Glutamatergic neuron (in vitro differentiated cells): ENCODE measurements at regions not wholly inside any gene's neighbourhood (a gene's known extent, or its start where the extent isn't known, plus 50 kb on each side); places are given as distances from the start of the nearest gene placed in this dataset.
"Not testable (repeated sequence)": the region's sequence is repeated elsewhere in the genome, so short reads cannot be mapped to it uniquely, and the experiment has no call there.

ENCODE experiments used
- DNase-seq: peaks from one replicate; pipeline ENCODE4 v3.0.0; 2022
- H3K27ac Mint-ChIP-seq: one replicate; pipeline ENCODE4 v1.8.0; 2020; ENCODE audit warnings: mild to moderate bottlenecking, mixed read lengths, inconsistent platforms; ENCODE audit not compliant: unreplicated experiment
- H3K27me3 Mint-ChIP-seq: one replicate; pipeline ENCODE4 v1.8.0; 2020; ENCODE audit warnings: mild to moderate bottlenecking, moderate library complexity, mixed read lengths, inconsistent platforms; ENCODE audit not compliant: unreplicated experiment
- H3K36me3 Mint-ChIP-seq: one replicate; pipeline ENCODE4 v1.8.0; 2020; ENCODE audit warnings: mild to moderate bottlenecking, mixed read lengths, inconsistent platforms; ENCODE audit not compliant: unreplicated experiment
- H3K4me1 Mint-ChIP-seq: one replicate; pipeline ENCODE4 v1.8.0; 2020; ENCODE audit warnings: mild to moderate bottlenecking, low read depth, mixed read lengths, inconsistent platforms; ENCODE audit not compliant: unreplicated experiment
- H3K4me3 Mint-ChIP-seq: one replicate; pipeline ENCODE4 v1.8.0; 2020; ENCODE audit warnings: mild to moderate bottlenecking, mixed read lengths, inconsistent platforms; ENCODE audit not compliant: unreplicated experiment
- H3K9me3 Mint-ChIP-seq: one replicate; pipeline ENCODE4 v1.8.0; 2020; ENCODE audit warnings: mild to moderate bottlenecking, moderate library complexity, mixed read lengths, inconsistent platforms; ENCODE audit not compliant: unreplicated experiment
- TF ChIP-seq, protein P1 (sequence below): fragments of 200-600 bp; sonication (generic); IDR thresholded peaks from one replicate; pipeline ENCODE4 v1.5.0; 2021; ENCODE audit not compliant: partially characterized antibody, unreplicated experiment

GRCh38 chr13:19083340-19083739 is 98.3 kb downstream of the TUBA3C start:
- Mint-ChIP-seq H3K36me3 (peaks cover 14% of the 10 kb centered on the region), H3K9me3 (peaks cover 37% of the 10 kb centered on the region), H3K27ac (no peak overlapping the region), H3K4me1 (no peaks in the 10 kb centered on the region), H3K4me3 (no peak overlapping the region), H3K27me3 (peaks cover 6% of the 10 kb centered on the region)
- no peak for DNase-seq
- TF ChIP-seq, protein P1, sequence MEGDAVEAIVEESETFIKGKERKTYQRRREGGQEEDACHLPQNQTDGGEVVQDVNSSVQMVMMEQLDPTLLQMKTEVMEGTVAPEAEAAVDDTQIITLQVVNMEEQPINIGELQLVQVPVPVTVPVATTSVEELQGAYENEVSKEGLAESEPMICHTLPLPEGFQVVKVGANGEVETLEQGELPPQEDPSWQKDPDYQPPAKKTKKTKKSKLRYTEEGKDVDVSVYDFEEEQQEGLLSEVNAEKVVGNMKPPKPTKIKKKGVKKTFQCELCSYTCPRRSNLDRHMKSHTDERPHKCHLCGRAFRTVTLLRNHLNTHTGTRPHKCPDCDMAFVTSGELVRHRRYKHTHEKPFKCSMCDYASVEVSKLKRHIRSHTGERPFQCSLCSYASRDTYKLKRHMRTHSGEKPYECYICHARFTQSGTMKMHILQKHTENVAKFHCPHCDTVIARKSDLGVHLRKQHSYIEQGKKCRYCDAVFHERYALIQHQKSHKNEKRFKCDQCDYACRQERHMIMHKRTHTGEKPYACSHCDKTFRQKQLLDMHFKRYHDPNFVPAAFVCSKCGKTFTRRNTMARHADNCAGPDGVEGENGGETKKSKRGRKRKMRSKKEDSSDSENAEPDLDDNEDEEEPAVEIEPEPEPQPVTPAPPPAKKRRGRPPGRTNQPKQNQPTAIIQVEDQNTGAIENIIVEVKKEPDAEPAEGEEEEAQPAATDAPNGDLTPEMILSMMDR = no peak

DNA sequence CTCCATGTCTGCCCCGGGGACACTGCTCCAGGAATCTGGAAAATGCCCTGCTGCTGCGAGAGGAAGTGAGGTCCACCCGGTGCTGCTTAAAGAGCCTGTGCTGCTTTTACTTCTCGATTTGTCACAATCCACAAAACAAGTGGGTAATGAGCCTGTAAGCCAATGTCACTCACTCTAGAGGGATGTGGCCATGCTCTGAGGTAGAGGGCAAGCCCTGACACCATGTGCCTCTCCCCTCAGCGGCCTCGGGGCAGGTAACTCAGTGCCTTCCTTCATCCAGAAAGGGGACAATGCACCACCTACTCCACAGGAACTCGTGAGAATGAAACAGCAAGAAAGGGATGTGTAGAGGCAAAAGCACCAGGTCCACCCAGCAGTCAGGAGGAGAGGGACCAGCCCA is 106.2 kb downstream of the TUBA3C start:
- TF ChIP-seq, protein P1 = no peak
- Mint-ChIP-seq H3K9me3 (peaks cover 20% of the 10 kb centered on the region), H3K27me3 (peaks cover 3% of the 10 kb centered on the region), H3K4me3 (no peak overlapping the region), H3K27ac (no peak overlapping the region), H3K4me1 (no peaks in the 10 kb centered on the region), H3K36me3 (peaks cover 6% of the 10 kb centered on the region)
- DNase-seq = no peak

GRCh38 chr13:19074519-19074918 is 107.1 kb downstream of the TUBA3C start:
- no peak for DNase-seq
- peaks cover 12% of the 10 kb centered on the region for H3K36me3 Mint-ChIP-seq
- H3K4me3 Mint-ChIP-seq = no peak overlapping the region
- H3K27ac Mint-ChIP-seq = peak overlapping the region; percentile 20
- TF ChIP-seq, protein P1 = no peak
- H3K9me3 Mint-ChIP-seq = peaks cover 24% of the 10 kb centered on the region
- H3K27me3 Mint-ChIP-seq = peaks cover 6% of the 10 kb centered on the region
- H3K4me1 Mint-ChIP-seq = no peaks in the 10 kb centered on the region

DNA sequence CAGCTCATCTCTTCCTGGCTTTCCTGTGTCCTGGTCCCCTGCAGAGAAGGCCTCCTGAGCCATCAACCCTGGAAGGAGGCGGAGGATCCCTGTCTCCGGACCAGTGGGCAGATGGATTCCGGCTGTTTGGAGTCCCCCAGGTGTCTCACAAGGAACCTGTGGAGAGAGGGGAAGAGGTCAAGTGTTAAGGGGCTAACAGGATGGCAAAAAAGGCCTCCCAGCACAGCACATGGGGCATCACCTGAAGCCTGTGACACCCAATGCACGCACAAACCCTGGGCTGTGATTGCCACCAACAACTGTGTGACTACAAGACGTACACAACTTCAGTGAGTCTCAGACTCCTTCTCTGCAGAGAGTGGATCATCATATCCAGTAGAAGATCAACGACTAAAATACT is 107.5 kb downstream of the TUBA3C start:
- H3K27me3 Mint-ChIP-seq, H3K4me1 Mint-ChIP-seq, DNase-seq, H3K4me3 Mint-ChIP-seq, H3K27ac Mint-ChIP-seq: not testable (repeated sequence)
- H3K9me3 Mint-ChIP-seq = peaks cover 22% of the 10 kb centered on the region
- H3K36me3 Mint-ChIP-seq = peaks cover 14% of the 10 kb centered on the region

DNA sequence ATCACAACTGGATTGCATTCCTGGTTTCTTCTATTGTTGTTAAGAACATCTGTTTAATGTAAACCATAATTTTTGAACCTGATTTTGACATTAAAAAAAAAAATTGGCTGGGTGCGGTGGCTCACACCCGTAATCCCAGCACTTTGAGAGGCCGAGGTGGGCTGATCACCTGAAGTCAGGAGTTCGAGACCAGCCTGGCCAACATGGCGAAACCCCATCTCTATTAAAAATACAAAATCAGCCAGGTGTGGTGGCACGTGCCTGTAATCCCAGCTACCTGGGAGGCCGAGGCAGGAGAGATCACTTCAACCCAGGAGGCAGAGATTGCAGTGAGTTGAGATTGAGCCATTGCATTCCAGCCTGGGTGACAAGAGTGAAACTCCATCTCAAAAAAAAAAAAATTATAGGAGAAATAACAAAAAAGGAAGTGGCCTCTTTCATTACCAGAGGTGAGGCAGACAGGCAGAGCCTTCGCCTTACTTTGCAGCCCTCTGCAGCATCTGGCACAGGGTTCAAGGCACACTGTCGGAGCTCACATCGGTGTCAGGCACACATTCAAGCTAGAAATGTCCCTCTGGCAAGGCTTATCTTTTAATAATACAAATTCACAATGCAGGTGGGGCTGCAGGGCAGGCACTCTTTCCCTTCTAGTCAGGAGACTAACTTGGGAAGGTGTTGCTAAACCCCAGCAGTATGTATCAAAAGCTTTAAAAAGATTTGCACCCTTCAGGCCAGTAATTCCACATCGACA is 108.5 kb downstream of the TUBA3C start:
- peaks cover 20% of the 10 kb centered on the region for H3K9me3 Mint-ChIP-seq
- not testable (repeated sequence) for H3K4me1 Mint-ChIP-seq
- peaks cover 14% of the 10 kb centered on the region for H3K36me3 Mint-ChIP-seq

DNA sequence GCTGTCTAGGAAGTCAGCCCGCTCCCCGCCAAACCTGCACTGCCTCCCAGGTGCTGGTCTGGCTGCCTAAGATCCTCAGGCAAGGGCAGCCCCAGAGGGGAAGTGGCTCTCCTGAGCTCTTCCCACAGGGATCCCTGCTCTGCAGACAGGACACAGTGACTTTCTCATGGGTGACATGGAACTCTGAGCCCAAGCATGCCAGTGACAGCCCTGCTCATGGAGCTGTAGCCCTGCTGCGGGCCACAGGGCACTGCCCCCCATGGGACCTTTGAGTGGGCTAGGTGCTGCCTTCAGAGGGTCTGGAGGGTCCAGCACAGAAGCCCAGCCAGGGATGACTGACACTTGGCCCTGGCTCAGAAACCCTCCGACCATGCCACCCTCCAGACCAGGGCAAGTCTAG is 109.1 kb downstream of the TUBA3C start:
- Mint-ChIP-seq H3K27ac (no peak overlapping the region), H3K27me3 (peaks cover 8% of the 10 kb centered on the region), H3K4me3 (no peak overlapping the region), H3K4me1 (no peaks in the 10 kb centered on the region), H3K36me3 (peaks cover 14% of the 10 kb centered on the region), H3K9me3 (peaks cover 20% of the 10 kb centered on the region)
- TF ChIP-seq, protein P1 = no peak
- DNase-seq = no peak

More for the DNA sequence above, 108.5 kb downstream of the TUBA3C start:
- not testable (repeated sequence) for H3K27me3 Mint-ChIP-seq, H3K27ac Mint-ChIP-seq, DNase-seq, H3K4me3 Mint-ChIP-seq
